Endodermal cell (in vitro differentiated cells): ENCODE measurements at regions not wholly inside any gene's neighbourhood (a gene's known extent, or its start where the extent isn't known, plus 50 kb on each side); places are given as distances from the start of the nearest gene placed in this dataset.

Source experiments
- DNase-seq: peaks from one replicate; pipeline ENCODE4 v3.0.0-alpha.2; 2017
- H3K27ac ChIP-seq: 2 replicates; pipeline ENCODE4 v1.5.1; 2013; ENCODE audit warnings: mild to moderate bottlenecking, low read depth, low read length, moderate library complexity
- H3K27me3 ChIP-seq: 2 replicates; pipeline ENCODE4 v1.6.1; 2013; ENCODE audit warnings: mild to moderate bottlenecking, low read length, moderate library complexity; ENCODE audit not compliant: insufficient read depth, control insufficient read depth, poor library complexity, severe bottlenecking
- H3K36me3 ChIP-seq: 2 replicates; pipeline ENCODE4 v1.7.0; 2013; ENCODE audit warnings: mild to moderate bottlenecking, low read length, moderate library complexity; ENCODE audit not compliant: control insufficient read depth, insufficient read depth
- H3K4me1 ChIP-seq: one replicate; pipeline ENCODE4 v1.7.0; 2013; ENCODE audit warnings: low read length; ENCODE audit not compliant: control insufficient read depth, insufficient read depth
- H3K4me3 ChIP-seq: 2 replicates; pipeline ENCODE4 v1.5.1; 2013; ENCODE audit warnings: mild to moderate bottlenecking, low read length, moderate library complexity
- H3K9ac ChIP-seq: 2 replicates; pipeline ENCODE4 v1.6.1; 2013; ENCODE audit warnings: mild to moderate bottlenecking, low read length, moderate library complexity; ENCODE audit not compliant: poor library complexity, severe bottlenecking; ENCODE audit errors: extremely low read depth
- H3K9me3 ChIP-seq: 2 replicates; pipeline ENCODE4 v1.6.1; 2013; ENCODE audit warnings: mild to moderate bottlenecking, low read length, moderate library complexity; ENCODE audit not compliant: control insufficient read depth
- H3K27ac Mint-ChIP-seq: 2 replicates; pipeline ENCODE4 v1.8.0; 2020; ENCODE audit warnings: mixed read lengths
- H3K27me3 Mint-ChIP-seq: 2 replicates; pipeline ENCODE4 v1.8.0; 2021; ENCODE audit warnings: mild to moderate bottlenecking, mixed read lengths; ENCODE audit not compliant: insufficient read depth
- H3K36me3 Mint-ChIP-seq: 2 replicates; pipeline ENCODE4 v1.8.0; 2020; ENCODE audit warnings: low read depth, mixed read lengths
- H3K4me1 Mint-ChIP-seq: 2 replicates; pipeline ENCODE4 v1.8.0; 2020; ENCODE audit warnings: mixed read lengths
- H3K4me3 Mint-ChIP-seq: 2 replicates; pipeline ENCODE4 v1.8.0; 2020; ENCODE audit warnings: mild to moderate bottlenecking, moderate library complexity, mixed read lengths
- H3K9me3 Mint-ChIP-seq: 2 replicates; pipeline ENCODE4 v1.8.0; 2020; ENCODE audit warnings: mild to moderate bottlenecking, mixed read lengths
- CTCF ChIP-seq: fragments of 200-600 bp; sonication (generic); conservative IDR thresholded peaks from 2 replicates; pipeline ENCODE4 v1.5.0; 2021; ENCODE audit warnings: antibody characterized with exemption, mild to moderate bottlenecking
- WGBS, 2 experiments: methylation state at CpG; one replicate each; pipeline versions ENCODE4 v1.1.5 to v1.1.7; 2013; ENCODE audit warnings: missing lambda C conversion rate in 2 of 2, mixed read lengths in 1 of 2; ENCODE audit not compliant: insufficient coverage in 1 of 2, insufficient read length in 1 of 2; 5-methylcytosine and 5-hydroxymethylcytosine counted together

GRCh38 chr11:45471266-45471665 lies 185.1 kb upstream of the SYT13 start:
- H3K9me3 ChIP-seq = no peaks in the 10 kb centered on the region
- no peak for DNase-seq
- peaks cover 3% of the 10 kb centered on the region for H3K4me1 ChIP-seq
- TF ChIP-seq CTCF = no peak
- no peak overlapping the region for H3K4me3 Mint-ChIP-seq
- no peaks in the 10 kb centered on the region for H3K27me3 Mint-ChIP-seq
- no peak overlapping the region for H3K4me3 ChIP-seq
- no peaks in the 10 kb centered on the region for H3K36me3 ChIP-seq
- H3K27ac Mint-ChIP-seq = no peak overlapping the region
- WGBS, 2 experiments = 88 to 96% methylated on average over 3 to 4 of the region's 4 CpGs
- H3K9me3 Mint-ChIP-seq = no peaks in the 10 kb centered on the region
- H3K27ac ChIP-seq = no peak overlapping the region
- H3K9ac ChIP-seq = no peak overlapping the region
- peaks cover 14% of the 10 kb centered on the region for H3K4me1 Mint-ChIP-seq
- no peaks in the 10 kb centered on the region for H3K36me3 Mint-ChIP-seq
- H3K27me3 ChIP-seq = no peaks in the 10 kb centered on the region

GRCh38 chr11:45470794-45471167 lies 184.6 kb upstream of the SYT13 start:
- Histone ChIP-seq H3K9ac (no peak overlapping the region), H3K36me3 (no peaks in the 10 kb centered on the region), H3K4me3 (no peak overlapping the region), H3K27me3 (no peaks in the 10 kb centered on the region), H3K27ac (no peak overlapping the region), H3K4me1 (peaks cover 3% of the 10 kb centered on the region), H3K9me3 (no peaks in the 10 kb centered on the region)
- no peak for DNase-seq
- no peak for TF ChIP-seq CTCF
- peaks cover 14% of the 10 kb centered on the region for H3K4me1 Mint-ChIP-seq
- no peaks in the 10 kb centered on the region for H3K36me3 Mint-ChIP-seq
- 91 to 100% methylated on average over 2 to 3 of the region's 3 CpGs for WGBS, 2 experiments
- H3K9me3 Mint-ChIP-seq = no peaks in the 10 kb centered on the region
- H3K27me3 Mint-ChIP-seq = no peaks in the 10 kb centered on the region
- H3K4me3 Mint-ChIP-seq = no peak overlapping the region
- no peak overlapping the region for H3K27ac Mint-ChIP-seq

- no peaks in the 10 kb centered on the region for H3K36me3 ChIP-seq
- no peaks in the 10 kb centered on the region for H3K9me3 Mint-ChIP-seq
- no peak for DNase-seq
- peaks cover 3% of the 10 kb centered on the region for H3K4me1 ChIP-seq
- H3K27me3 ChIP-seq = no peaks in the 10 kb centered on the region
- H3K4me3 ChIP-seq = no peak overlapping the region
- H3K36me3 Mint-ChIP-seq = no peaks in the 10 kb centered on the region
- 78 to 82% methylated on average over 5 to 8 of the region's 8 CpGs for WGBS, 2 experiments
- no peak overlapping the region for H3K4me3 Mint-ChIP-seq
- no peak overlapping the region for H3K27ac ChIP-seq
- H3K4me1 Mint-ChIP-seq = peaks cover 14% of the 10 kb centered on the region
- no peak for TF ChIP-seq CTCF
- H3K9ac ChIP-seq = no peak overlapping the region
- H3K27me3 Mint-ChIP-seq = no peaks in the 10 kb centered on the region
- H3K9me3 ChIP-seq = no peaks in the 10 kb centered on the region
- no peak overlapping the region for H3K27ac Mint-ChIP-seq
Observed at GRCh38 chr11:45470151-45470793, 184.1 kb upstream of the SYT13 start.
